ENCODE measurements at regions not wholly inside any gene's neighbourhood (a gene's known extent, or its start where the extent isn't known, plus 50 kb on each side); places are given as distances from the start of the nearest gene placed in this dataset.

GRCh38 chr19:31402529-31403316, 53.5 kb upstream of the TSHZ3 start:
- DNase-seq = no peak

GRCh38 chr19:31406106-31406505, 56.9 kb upstream of the TSHZ3 start:
- no peak for DNase-seq

GRCh38 chr19:31408460-31409124, 59.4 kb upstream of the TSHZ3 start:
- no peak for DNase-seq

GRCh38 chr19:31413353-31413752, 64.1 kb upstream of the TSHZ3 start:
- no peak for DNase-seq

GRCh38 chr19:31415322-31415721, 66.1 kb upstream of the TSHZ3 start:
- no peak for DNase-seq

GRCh38 chr19:31416548-31416947, 67.3 kb upstream of the TSHZ3 start:
- no peak for DNase-seq

- no peak for DNase-seq
Observed at GRCh38 chr19:31418055-31418454, 68.8 kb upstream of the TSHZ3 start.

- no peak for DNase-seq
Observed at GRCh38 chr19:31418692-31419430, 69.6 kb upstream of the TSHZ3 start.

- DNase-seq = no peak
Observed at GRCh38 chr19:31419871-31420445, 70.7 kb upstream of the TSHZ3 start.

GRCh38 chr19:31421082-31421481, 71.8 kb upstream of the TSHZ3 start:
- DNase-seq = no peak

- DNase-seq = no peak
Observed at GRCh38 chr19:31421856-31422255, 72.6 kb upstream of the TSHZ3 start.

- no peak for DNase-seq
Observed at GRCh38 chr19:31423896-31424295, 74.7 kb upstream of the TSHZ3 start.

- no peak for DNase-seq
Observed at GRCh38 chr19:31424861-31425620, 75.8 kb upstream of the TSHZ3 start.

- no peak for DNase-seq
Observed at GRCh38 chr19:31427857-31428256, 78.6 kb upstream of the TSHZ3 start.

GRCh38 chr19:31430381-31430780, 81.1 kb upstream of the TSHZ3 start:
- DNase-seq = no peak

- no peak for DNase-seq
Observed at GRCh38 chr19:31432201-31432810, 83.1 kb upstream of the TSHZ3 start.

- DNase-seq = no peak
Observed at GRCh38 chr19:31436121-31436776, 87.0 kb upstream of the TSHZ3 start.

GRCh38 chr19:31438401-31439269, 89.4 kb upstream of the TSHZ3 start:
- DNase-seq = no peak

GRCh38 chr19:31439270-31439573, 90.0 kb upstream of the TSHZ3 start:
- no peak for DNase-seq

- no peak for DNase-seq
Observed at GRCh38 chr19:31444931-31445330, 95.7 kb upstream of the TSHZ3 start.

- DNase-seq = no peak
Observed at GRCh38 chr19:31445406-31445805, 96.2 kb upstream of the TSHZ3 start.

All from activated effector memory CD4-positive, alpha-beta T cell treated with Interleukin-2 at 50 U/mL for 16 hours (primary cell).